NCI-H82 (cell line): ENCODE measurements at regions not wholly inside any gene's neighbourhood (a gene's known extent, or its start where the extent isn't known, plus 50 kb on each side); places are given as distances from the start of the nearest gene placed in this dataset.

ENCODE experiments used
- DNase-seq: peaks from one replicate; lab custom pipeline; 2025; lab: John Stamatoyannopoulos, UW

GRCh38 chr1:221104596-221104995 is 225.4 kb downstream of the HLX start:
- no peak for DNase-seq

- DNase-seq = no peak
These were observed 226.3 kb downstream of the HLX start for GRCh38 chr1:221105578-221105977.

GRCh38 chr1:221106616-221107015 is 227.4 kb downstream of the HLX start:
- DNase-seq = no peak

- DNase-seq = no peak
These were observed 230.7 kb downstream of the HLX start for GRCh38 chr1:221109930-221110329.

- no peak for DNase-seq
These were observed 237.9 kb downstream of the HLX start for GRCh38 chr1:221117133-221117532.

- DNase-seq = no peak
These were observed 238.3 kb downstream of the HLX start for GRCh38 chr1:221117548-221117951.

- no peak for DNase-seq
These were observed 239.1 kb downstream of the HLX start for GRCh38 chr1:221118176-221118937.

GRCh38 chr1:221118938-221119320 is 239.7 kb downstream of the HLX start:
- no peak for DNase-seq

- no peak for DNase-seq
These were observed 243.3 kb downstream of the HLX start for GRCh38 chr1:221122501-221122900.

GRCh38 chr1:221125976-221126375 is 246.7 kb downstream of the HLX start:
- no peak for DNase-seq

GRCh38 chr1:221137666-221138065 is 258.4 kb downstream of the HLX start:
- DNase-seq = peak; percentile 11

- DNase-seq = no peak
These were observed 259.3 kb downstream of the HLX start for GRCh38 chr1:221138516-221138915.

GRCh38 chr1:221139991-221140390 is 260.7 kb downstream of the HLX start:
- DNase-seq = no peak

GRCh38 chr1:221141096-221141495 is 261.9 kb downstream of the HLX start:
- DNase-seq = no peak

- DNase-seq = no peak
These were observed 262.5 kb downstream of the HLX start for GRCh38 chr1:221141606-221142285.

- no peak for DNase-seq
These were observed 269.4 kb downstream of the HLX start for GRCh38 chr1:221148660-221149059.

- no peak for DNase-seq
These were observed 269.9 kb downstream of the HLX start for GRCh38 chr1:221149111-221149510.

GRCh38 chr1:221149555-221150075 is 270.4 kb downstream of the HLX start:
- no peak for DNase-seq

- no peak for DNase-seq
These were observed 271.8 kb downstream of the HLX start for GRCh38 chr1:221150996-221151395.

- no peak for DNase-seq
These were observed 275.7 kb downstream of the HLX start for GRCh38 chr1:221154932-221155331.

GRCh38 chr1:221157026-221157761 is 278.0 kb downstream of the HLX start:
- DNase-seq = no peak

- no peak for DNase-seq
These were observed 280.4 kb downstream of the HLX start for GRCh38 chr1:221159608-221160007.

GRCh38 chr1:221161571-221162041 is 282.4 kb downstream of the HLX start:
- DNase-seq = no peak
